HG03097 (cell line): ENCODE measurements at regions not wholly inside any gene's neighbourhood (a gene's known extent, or its start where the extent isn't known, plus 50 kb on each side); places are given as distances from the start of the nearest gene placed in this dataset.
"Not testable (repeated sequence)": the region's sequence is repeated elsewhere in the genome, so short reads cannot be mapped to it uniquely, and the experiment has no call there.

Experiments
- ATAC-seq: cut with Tn5 transposase; IDR thresholded peaks from one replicate; pipeline ENCODE4 v1.9.1; 2021; ENCODE audit not compliant: unreplicated experiment, low FRiP score

DNA sequence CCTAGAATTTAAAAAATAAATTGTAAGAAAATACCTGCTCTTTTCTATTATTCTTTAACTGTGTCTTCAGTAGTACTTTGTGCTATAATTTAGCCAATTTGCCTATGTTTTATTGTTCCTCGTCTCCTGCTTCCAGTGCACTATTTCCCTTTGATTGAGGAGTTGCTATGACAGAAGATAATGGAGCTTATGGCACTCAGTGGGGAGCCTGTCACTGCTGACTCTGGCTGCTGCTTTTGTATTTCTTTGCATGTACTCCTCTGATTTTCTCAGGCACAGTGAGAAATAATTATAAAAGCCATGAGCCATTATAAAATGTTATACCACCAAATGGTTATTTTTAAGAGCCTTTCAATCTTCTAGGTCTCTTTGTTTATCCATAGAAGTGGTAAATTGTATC, 1310.8 kb upstream of the SLC39A10 start:
- no peak for ATAC-seq

DNA sequence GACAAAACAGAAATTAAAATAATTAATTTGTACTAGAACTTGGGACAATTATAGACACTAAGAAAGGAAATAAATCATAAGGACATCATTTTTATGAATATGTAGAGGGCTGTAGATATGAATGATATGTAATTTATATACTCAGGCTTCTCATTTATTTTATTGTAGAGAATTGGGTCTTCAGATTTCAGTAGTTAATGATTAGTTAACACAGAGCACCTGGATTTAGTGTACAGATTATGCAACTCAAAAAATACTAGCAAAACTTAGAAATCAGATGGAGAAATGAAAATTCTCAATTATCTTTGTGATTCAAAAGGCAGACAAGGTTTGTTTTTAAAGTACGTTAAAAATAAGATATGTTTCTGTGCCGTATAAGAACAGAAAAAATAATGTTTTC, 1311.7 kb upstream of the SLC39A10 start:
- no peak for ATAC-seq

- ATAC-seq: no peak
Observed at GRCh38 chr2:194343167-194343566, 1313.9 kb upstream of the SLC39A10 start.

GRCh38 chr2:194332799-194333490, 1324.1 kb upstream of the SLC39A10 start:
- no peak for ATAC-seq

DNA sequence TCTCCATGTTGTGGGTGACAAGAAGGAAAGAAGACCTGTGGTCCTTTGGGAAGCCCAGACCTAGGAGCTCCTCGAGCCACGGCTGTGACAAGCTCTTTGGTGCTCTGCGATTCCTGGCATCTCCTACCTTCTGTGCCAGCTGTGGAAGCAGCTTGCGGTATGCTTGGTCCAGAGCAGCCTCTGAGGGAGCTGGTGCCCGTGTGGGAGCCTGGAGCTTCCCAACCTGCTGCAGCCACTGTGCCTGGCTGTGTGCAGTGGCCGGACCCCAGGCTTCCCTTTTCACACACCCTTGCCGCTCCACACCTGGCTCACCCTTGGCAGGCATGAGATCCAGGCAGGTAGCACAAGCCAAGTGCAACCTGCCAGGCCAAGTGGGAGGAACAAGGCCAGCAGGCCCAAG, 1328.6 kb upstream of the SLC39A10 start:
- no peak for ATAC-seq

DNA sequence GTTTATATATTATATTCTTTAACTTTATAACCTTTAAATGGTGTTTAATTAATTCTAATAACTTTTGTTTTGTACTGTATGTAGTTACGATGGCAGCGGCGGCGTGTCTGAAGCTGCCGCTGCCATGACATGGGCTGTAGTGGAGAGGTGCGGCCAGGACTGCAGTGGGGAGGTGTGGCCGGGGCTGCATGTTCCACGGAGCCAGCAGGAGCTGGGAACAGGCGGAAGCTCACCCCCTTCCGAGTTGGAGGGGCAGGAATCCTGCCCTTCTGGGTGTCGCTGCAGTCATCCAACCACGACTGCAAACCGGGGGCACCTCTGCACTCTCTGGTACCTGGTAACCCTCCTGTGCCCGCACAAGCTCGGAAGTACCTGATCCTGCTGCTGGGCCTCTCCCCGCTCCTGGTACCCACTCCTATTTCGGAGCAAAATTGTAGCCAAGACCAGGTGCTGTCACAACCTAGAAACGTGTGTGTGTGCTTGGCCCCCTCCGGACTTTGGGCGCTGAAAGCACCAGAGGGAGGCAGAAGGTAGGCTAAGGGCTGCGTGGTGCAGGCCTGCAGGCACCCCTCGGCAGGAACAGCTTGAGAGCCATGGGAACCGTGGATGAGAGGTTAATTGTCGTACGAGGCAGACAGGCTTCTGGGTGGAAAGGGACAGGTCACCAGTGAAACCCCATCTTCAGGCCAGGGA, 1329.7 kb upstream of the SLC39A10 start:
- ATAC-seq: no peak

DNA sequence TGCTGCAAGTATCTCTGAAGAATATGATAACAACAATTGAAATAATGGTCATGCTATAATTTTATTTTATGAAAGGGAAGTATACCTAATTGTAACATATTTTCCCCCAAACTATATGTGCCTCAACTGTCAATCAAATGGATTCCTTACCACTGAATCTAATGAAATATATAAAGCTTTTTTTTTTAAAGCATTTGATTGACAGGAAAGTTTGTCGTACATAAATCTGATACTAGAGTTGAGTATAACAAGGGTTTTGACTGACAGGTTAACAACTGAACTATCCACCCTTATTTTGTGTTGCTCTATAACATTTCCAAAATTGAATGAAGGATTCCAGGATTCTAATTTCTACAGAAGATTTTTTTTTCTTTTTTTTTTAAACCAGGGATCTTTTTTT, 1333.3 kb upstream of the SLC39A10 start:
- no peak for ATAC-seq

GRCh38 chr2:194320520-194320919, 1336.5 kb upstream of the SLC39A10 start:
- no peak for ATAC-seq

- peak; percentile 71 for ATAC-seq
Observed at GRCh38 chr2:194319222-194319992, 1337.6 kb upstream of the SLC39A10 start.

- ATAC-seq: no peak
Observed at GRCh38 chr2:194314042-194314441, 1343.0 kb upstream of the SLC39A10 start.

DNA sequence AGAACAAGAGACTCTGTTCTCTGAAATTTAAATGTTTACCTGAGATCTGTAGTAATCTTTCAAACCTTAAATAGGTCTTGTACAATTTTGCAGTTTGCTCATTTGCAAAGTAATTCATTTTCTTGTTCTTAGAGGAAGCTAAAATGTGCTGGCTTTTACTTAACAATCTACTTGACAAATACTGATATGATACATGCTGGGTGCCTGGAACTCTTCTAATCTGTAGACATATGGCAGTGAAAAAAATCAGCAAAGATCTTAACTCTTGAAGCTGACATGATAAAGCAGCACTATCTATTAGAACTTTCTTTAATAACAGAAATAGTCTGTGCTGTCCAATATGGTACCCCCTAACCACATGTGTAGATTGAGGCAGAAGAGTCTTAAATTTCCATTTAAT, 1352.8 kb upstream of the SLC39A10 start:
- ATAC-seq: no peak

GRCh38 chr2:194301946-194302345, 1355.1 kb upstream of the SLC39A10 start:
- ATAC-seq: no peak

DNA sequence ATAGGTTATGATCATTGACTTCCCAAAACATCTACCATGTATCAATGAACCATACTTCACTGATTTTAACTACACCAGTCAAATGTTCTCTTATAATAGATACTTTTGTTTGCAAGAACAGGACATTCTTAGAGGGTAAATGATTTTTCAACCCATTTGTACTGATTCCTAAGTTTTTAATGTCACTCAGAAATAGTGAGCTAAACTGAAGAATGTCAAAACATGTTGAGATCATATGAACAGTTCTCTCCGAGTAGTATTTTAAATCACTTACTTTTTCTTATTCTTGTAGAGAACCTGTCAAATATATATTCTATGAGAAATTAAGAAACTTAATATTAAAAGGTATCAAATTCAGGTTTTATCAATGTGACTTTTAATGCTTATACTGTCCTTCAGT, 1362.9 kb upstream of the SLC39A10 start:
- ATAC-seq: no peak

GRCh38 chr2:194291104-194291503, 1365.9 kb upstream of the SLC39A10 start:
- ATAC-seq: no peak

- ATAC-seq: no peak
Observed at GRCh38 chr2:194289712-194290346, 1367.2 kb upstream of the SLC39A10 start.

- ATAC-seq: not testable (repeated sequence)
Observed at GRCh38 chr2:194276667-194277066, 1380.4 kb upstream of the SLC39A10 start.

- no peak for ATAC-seq
Observed at GRCh38 chr2:194271293-194271961, 1385.6 kb upstream of the SLC39A10 start.

DNA sequence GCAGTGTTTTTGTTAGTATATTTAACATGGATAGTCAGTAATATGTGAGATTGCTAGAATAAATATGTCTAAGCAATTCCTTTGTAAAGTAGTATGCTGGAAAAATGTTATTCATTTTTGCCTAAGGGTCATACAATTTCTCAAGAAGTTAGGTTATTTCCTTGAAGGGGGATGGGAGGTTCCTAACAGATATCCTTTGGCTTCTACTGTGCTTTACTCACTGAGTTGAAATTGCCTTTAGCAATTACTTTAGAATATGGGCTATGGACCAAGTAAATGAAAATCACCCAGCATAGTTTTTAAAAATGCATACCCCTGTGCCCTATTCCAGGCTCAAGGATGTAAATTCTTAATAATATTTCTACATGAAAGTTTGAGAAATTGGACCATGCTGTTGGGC, 1386.4 kb upstream of the SLC39A10 start:
- ATAC-seq: no peak

DNA sequence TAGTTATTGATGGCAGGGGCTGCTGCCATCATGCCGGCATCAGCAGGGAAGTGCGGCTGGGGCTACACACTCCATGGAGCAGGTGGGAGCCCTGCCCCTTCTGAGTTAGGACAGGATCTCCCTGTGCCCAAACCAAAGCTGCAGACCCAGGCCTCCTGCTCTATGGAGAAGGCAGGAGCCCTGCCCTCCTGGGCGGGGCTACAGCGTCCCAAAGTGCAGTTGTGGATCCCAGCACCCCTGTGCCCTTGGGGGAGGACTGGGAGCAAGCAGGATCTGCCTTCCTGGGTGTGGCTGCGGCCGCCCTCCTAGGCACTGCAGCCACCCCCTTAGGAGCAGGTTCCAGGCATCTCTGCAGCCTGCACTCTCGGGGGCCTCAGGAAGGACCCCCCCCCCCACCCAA, 1392.4 kb upstream of the SLC39A10 start:
- no peak for ATAC-seq

DNA sequence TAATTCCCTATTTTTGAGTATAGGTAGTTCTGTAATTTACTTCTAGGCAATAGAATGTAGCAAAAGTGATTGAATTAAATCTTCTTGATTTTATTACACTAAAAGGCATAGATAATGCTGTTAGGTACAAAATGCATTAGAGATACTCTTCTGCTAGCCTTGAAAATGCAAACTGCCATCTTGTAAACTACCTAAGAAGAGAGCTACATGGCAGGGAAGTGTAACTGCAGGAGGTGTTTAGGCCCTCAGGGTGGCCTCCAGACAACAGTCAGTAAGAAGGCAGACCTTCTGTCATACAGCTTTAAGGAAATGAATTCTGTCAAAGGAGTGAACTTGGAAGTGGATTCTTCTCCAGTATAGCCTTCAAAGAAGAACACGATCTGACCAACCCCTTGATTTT, 1396.8 kb upstream of the SLC39A10 start:
- ATAC-seq: no peak

- ATAC-seq: no peak
Observed at GRCh38 chr2:194257095-194257494, 1399.9 kb upstream of the SLC39A10 start.
